Activated CD4-positive, alpha-beta T cell treated with anti-CD3 and anti-CD28 coated beads for 48 hours (primary cell): ENCODE measurements at regions not wholly inside any gene's neighbourhood (a gene's known extent, or its start where the extent isn't known, plus 50 kb on each side); places are given as distances from the start of the nearest gene placed in this dataset.
"Not testable (repeated sequence)": the region's sequence is repeated elsewhere in the genome, so short reads cannot be mapped to it uniquely, and the experiment has no call there.

Source experiments
- DNase-seq: peaks from one replicate; pipeline ENCODE4 v3.0.0-alpha.2; 2020

DNA sequence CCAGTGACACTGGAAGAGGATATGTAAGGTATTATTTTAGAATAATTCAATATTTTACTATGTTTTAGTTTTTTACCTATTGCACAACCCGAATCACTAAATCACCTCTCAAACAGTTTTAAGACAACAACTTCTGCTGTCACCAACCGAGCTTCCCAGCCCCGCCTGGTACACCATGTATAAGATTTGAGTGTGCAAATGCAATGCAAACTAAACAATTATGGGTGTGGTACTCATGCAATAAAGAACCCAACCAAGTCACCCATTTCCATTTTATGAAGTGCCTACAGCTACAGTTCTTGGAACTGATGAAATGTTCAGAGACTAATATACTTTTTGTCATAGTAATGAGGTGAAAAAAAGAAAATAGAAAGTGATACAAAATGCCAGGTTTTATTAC, 256.2 kb downstream of the TAFA4 start:
- DNase-seq = no peak

DNA sequence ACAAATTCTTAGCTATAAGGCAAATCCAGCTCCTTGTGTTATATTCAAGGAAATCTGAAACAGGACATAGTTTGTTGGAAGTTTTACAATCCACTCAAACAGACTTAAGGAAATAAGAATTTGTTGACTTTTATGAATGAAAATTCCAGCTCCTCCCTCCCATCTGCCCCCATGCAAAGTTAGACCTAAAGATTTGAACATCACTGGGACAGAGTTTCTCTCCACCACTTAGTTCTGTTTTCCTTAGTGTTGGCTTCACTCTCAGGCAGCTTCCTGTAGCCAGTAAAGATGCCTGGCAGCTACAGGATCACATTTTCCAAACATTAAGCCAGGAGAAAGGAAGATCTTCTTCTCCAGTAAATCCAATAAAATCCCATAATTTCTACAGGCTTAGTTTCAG, 265.0 kb downstream of the TAFA4 start:
- no peak for DNase-seq

DNA sequence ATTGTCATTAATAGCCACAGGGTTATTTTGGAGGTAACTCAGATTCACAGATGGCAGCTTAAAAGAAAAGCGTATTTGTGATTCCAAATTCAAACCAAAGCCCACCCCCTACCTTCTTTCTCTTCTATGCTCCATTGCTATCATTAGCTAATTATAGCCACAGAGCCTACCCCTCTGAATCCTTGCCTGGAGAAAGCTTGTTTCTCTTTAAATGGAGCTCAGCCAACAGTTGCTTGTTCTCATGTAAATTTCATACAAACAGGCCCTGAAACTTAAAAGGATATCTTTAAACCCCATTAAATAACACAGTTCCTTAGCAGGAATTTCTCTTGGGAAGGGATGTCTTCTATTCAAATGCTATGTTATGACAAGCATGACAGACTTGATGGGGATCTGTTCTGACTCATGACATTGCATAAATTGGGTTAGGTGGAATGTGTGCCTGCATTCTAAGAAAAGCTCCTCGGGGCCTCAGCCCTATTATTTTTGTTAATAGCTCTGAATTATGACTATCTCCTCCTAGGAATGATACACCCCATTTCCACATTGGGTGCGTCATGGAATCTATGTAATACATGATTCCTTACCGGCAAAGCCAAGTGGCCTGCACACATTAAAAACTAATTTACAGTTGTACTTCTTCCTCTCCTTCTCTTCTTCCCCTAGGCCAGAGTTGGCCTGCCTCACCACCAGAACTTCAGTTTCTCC, 265.8 kb downstream of the TAFA4 start:
- DNase-seq = no peak

DNA sequence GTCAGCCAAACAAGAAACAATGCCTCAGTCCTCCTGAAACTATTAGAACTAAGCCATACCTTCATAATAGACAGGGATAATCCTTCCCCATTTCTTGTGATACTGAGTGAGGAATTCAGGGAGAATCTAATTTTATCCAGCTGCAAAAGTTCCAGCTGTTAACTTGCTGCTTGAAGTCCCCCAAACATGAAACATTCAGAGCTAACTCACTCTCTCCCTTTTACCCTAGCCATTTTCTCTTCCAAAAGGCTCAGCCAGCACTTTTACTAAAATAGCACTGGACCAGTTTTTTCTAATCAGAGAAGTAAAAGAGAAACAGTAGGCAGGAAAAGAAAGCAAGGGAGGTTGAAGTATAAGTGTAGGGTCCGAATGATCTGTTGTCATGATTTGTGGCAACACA, 268.1 kb downstream of the TAFA4 start:
- no peak for DNase-seq

DNA sequence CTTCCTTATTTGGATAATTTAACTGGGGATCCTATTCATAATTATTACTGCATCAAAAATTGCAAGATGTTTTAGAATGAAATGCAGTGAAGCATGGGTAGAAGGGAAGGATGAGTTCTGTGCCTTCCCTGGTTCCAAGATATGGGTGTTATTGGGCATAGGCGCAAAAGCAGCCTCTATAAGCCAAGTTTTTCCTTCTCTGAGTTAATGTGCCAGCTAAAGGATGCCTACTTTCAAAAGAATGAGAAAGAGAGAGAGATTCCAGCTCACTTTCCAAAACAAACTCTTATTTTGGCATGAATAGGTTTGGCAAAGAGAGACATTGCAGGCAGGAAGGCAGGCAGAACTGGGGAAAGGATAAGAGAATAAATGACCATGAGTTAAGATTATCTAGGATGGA, 270.2 kb downstream of the TAFA4 start:
- no peak for DNase-seq

DNA sequence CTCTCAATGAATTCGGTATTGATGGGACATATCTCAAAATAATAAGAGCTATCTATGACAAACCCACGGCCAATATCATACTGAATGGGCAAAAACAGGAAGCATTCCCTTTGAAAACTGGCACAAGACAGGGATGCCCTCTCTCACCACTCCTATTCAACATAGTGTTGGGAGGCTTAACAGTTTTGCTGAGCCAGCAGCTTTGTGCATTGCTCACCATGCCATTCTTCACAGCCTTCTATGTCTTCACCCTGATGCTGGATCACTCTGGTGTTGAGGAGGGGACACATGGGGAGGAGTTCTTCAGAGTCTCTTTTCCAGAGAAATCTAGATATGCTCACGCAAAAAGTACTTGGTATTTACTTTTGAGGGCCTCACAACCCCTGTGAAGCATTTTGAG, 281.7 kb downstream of the TAFA4 start:
- DNase-seq = not testable (repeated sequence)

DNA sequence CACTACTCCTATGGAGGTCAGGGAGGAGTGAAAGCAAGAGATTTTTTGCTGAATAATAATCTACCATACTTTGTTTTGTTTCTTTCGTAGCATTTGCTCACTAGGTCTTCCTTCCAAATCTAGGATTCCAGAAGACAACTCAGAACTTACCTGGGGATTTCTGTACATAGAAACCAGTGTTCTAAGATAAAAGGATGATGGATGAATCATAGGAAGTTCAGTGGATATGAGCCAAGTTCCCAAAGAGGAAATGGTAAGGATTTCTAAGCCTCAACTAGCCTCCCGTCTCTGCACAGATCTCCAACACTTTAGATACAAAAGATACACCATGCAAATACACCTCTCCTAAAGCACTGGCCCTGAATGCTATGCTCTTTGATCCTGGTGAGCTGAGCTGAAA, 283.9 kb downstream of the TAFA4 start:
- no peak for DNase-seq

DNA sequence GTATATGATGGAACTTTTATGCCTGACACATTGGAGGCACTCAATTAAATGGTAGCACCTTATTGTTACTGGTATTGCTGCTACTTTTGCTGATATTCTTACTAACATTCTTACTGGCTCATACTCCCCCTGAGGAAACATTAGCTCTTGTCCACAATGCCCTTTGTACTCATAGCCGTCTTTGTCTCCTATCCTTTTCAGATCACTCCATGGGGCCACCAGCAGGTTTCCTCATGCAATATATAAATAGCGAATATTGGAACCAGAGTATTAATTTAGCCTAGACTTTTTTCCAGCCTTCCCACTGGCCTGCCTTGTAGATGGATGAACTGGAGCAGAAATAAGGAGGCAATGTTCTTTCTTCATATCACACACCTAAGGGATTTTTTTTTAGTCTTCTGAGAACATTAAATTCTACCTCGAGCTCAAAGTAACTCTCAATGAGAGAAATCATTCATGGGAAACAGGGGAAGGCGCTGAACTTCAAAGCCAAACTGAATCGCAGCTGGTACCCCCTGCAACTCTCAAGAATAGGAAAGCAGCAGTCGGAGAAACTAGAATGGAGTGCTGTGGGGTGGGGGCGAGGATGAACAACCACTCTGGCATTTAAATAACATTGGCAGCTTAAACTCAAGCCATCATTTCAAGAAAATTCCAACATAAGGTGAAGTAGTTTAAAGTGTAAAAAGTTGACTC, 300.3 kb downstream of the TAFA4 start:
- DNase-seq = no peak

DNA sequence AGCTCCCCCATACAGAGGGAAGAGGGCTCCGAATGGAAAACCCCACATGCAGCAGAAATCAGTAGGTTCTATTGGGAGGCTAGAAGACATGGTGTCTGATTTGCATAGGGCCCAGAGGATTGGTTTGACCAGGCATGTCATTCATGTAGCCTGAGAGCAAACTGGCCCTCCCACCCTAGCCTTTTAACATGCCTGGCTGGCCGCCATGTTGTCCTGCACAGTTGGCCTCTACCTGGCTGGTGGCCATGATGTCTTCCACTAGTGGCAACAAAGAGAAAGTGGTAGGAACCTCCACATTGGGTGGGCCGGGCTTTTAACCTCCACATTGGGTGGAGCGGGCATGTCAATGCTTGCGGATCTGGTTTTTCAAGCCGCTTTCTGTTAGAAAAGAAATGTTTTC, 312.1 kb downstream of the TAFA4 start:
- no peak for DNase-seq

DNA sequence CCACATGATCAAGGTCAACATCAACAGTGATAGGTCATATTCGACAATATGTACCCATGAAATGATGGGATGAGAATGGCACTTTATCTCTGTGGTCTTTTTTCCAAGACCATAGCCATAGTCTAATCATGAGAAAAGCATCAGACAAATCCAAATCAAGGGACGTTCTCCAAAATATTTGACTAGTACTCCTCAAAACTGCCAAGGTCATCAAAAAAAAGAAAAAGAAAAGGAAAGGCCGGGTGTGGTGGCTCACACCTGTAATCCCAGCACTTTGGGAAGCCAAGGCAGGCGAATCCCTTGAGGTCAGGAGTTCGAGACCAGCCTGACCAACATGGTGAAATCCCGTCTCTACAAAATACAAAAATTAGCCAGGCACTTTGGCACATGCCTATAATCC, 318.3 kb downstream of the TAFA4 start:
- DNase-seq = no peak

DNA sequence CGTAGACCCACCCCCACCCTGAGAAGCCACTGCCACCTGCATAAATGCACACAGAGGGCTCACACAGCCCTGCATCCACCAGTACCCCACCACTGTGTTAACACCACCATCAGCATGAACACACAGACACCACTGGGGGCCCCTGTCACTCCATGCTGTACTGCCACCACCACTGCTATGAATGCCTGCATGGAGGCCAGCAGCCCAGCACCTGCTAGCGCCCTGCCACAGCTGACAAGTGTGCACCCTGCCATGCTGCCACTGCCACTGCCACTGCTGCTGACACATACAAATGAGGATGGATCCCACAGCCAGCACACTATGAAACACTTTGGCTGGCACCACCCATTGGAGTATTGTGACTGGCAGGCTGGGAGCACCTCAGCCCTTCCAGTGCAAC, 361.0 kb downstream of the TAFA4 start:
- DNase-seq = no peak

DNA sequence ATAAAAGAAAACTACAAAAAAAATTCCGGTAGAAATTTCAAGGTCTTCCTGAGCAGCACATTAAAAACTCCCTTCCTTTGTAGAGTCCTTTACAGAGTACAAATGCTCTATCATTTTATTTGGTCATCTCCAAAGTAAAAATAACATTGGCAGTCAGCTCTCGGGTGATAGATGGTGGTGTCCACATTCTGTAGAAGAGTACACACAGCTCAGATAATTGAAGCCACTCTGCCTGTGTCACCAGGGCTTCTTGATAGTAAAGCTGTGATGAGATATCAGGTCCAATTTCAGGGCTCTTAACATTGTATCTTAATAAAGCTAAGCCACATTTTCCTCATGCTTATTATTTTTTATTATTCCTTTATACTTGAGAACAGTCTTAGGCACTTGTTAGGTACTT, 371.6 kb downstream of the TAFA4 start:
- no peak for DNase-seq

DNA sequence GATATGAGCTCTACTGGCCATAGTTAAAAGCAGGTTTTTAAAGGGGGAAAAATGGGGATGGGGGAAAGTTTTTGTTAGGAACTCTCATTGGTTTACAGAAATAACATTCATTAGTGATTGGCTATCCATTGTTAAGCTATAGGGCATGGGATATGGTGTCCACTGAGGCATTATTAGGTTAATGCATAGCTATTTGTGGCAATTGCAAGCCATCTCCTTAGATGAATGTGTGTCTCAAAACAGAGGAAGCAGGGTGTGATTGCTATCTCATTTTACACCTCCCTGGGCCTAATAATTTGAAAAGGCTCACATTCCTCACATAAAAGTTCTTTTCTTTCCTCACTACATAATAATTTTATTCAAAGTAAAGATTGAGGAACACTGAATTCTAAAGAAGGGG, 396.6 kb downstream of the TAFA4 start:
- DNase-seq = no peak

DNA sequence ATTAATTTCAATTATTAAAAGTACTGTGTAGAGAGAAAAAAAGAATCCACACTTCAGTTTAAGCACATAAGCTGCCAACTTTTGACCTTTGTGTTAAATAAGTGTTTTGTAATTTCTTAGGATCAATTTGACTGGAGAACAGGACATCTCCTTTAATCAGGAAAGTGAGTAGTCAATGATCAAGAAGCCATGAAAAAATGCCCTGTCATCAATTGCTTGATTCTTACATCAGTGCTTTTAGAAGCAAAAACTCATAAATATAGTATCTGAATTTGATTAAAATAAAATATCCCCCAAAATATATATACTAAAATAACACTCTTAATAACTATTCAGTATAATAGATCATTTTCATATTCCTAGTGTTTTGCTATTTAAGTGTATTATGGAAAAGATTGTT, 409.0 kb downstream of the TAFA4 start:
- DNase-seq = no peak

DNA sequence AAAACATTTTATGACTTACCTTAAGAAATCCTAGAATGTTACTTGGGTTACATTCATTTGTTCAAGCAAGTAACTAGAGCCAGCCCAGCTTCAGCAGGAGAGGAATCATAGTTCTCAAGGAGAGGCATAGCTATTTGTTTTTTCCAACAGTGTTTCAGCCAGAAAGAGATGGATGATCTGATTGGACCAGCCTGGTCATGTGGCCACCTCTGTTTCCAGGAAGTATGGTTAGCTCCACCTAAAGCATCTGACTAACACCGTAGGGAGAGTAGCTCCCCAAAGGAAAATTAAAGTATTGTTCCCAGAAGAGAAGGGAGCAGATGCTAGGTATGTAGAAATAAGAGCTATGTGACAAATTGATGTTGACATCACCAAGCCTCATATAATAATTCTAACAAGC, 417.1 kb downstream of the TAFA4 start:
- no peak for DNase-seq

DNA sequence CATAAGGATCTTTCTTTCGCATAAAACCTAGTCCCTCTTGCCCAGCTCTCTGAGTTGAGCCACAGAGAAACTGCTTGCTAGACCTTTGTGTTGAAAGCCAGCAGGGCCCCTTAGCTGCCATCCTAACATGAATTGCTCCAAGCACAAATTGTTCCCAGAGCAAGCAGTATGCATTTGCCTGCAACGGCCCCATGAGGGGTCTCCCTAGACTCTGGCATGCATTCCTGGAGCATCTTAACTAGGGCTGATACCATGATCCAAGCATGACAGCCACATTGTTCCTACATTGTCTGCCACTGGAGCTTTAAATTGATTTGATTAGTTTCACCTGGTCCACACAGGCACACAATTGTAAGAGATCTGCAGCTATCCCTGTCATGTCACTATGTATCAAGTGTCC, 428.1 kb downstream of the TAFA4 start:
- no peak for DNase-seq

DNA sequence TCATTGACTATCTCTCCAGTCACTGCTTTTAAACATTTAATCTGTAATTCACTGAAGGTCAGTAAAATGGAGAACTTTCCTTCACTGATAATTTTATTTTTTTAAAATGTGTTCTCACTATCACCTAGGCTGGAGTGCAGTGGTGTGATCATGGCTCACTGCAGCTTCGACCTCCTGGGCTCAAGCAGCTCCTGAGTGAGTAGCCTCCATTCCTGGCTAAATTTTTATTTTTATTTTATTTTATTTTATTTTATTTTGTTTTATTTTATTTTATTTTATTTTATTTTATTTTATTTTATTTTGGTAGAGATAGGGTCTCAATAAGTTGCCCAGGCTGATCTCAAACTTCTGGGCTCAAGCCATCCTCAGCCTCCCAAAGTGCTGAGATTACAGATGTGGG, 446.5 kb downstream of the TAFA4 start:
- not testable (repeated sequence) for DNase-seq

DNA sequence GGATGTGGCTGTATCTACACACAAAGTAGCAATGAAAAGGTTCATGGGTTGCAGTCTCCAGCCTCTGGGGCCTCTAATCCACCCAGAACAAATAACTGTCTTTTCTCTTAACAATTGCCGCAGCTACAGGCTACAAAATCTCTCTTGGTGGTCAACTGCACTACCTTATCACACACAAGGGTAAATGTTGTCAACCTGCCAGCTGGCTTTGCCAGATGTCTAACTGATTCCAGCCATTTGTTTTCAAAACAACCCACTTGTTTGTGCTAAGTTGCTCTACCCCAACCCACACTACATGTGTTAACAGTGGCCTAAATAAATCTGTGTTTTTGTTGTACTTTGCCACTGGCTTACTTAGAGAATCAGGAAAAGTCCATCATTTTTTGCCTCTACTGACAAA, 447.3 kb downstream of the TAFA4 start:
- DNase-seq = no peak

DNA sequence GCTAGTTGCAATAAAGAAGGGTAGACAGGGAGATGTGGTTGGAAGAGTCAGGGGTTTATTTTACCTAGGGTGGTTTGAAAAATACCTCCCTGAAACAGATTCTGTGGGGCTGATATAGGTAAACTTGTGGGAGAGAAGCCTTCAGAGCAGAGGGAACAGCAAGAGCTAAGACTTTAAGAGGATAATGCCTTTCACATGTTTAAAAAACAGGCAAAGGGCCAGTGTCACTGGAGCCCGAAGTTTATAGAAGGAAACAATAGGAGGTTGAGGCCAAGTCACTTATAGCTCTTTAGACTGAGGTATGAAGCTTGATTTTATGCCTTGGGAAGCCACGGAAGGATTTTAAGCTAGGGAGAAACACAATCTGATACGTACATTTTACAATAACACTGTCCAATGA, 448.7 kb downstream of the TAFA4 start:
- DNase-seq = no peak

DNA sequence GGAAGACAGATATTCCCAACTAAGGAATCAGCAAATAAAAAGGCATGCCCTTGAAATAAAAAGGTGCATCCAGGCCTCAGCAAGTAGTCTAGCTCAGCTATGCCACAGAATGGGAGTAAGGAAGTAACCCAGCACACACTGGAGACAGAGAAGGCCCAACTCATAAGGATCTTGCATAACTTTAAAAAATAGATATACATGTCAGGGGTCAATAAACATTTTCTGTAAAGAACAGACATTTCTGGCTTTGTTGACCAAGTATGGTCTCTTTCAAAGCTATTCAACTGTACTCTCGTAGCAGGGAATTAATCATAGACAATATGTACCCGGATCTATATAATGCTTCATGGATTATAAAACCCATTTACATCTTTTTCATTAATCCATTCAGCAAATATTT, 449.3 kb downstream of the TAFA4 start:
- no peak for DNase-seq

DNA sequence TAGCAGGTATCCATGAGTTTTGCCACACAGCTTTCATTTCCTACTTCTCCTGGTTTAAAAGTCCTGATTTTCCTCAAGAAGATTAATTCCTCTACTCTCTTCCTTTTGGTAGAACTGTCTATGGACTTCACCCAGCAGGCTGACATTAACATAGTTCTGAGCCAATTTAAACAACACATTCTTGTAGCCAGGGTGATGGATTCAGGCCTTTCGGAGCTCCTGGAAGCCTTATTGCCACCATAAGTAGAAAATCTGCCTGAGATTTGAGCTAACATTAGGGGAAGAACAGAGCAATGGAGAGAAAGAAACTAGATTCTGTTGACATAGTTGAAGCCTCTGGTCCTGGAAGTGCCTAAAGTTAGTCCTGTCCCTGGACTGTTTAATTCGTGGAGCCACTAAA, 449.8 kb downstream of the TAFA4 start:
- no peak for DNase-seq

DNA sequence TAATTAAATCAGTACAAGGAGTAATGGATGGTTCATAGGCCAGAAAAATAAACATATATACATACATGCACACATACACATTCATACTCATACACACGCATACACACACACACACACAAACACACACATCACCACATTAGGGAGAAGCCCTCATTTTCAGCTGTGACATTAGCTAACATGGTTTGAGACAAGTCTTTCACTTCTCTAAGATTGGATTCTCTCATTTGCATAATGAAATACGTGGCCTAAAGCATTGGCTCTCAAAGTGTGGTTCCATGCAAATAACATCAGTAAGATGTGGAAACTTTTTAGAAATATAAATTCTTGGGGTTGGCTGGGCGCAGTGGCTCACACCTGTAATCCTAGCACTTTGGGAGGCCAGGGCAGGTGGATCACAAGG, 452.6 kb downstream of the TAFA4 start:
- DNase-seq = no peak

DNA sequence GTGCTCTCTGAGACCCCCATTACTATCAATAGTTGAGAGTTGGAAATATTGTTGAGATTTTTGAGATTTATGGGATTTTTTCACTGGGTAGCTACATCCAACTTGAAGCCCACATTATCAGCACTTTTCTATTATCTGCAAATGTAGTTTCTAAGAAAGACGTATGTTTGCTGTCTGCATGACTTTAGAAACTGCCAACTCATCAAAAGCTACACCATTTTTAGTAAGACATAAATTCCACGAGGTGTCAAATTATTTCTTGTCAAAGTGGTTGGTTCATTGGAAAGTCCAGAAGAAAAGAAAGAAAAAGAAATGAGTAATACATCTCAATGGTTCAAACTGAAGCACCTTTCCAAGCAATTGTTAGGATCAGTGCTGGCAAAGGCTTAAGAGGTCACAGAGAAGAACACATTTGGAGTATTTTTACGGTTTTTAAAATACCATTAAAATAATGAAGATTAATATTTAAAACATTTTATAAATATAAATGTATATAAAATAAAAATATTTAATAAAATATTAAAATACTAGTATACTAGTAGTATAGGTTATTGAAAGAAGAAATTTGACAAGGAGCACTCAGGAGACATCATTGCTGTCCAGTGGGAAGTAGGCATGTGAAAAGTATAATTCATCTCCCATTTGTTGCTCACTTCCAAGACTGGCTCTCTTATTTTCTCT, 463.5 kb downstream of the TAFA4 start:
- DNase-seq = no peak

DNA sequence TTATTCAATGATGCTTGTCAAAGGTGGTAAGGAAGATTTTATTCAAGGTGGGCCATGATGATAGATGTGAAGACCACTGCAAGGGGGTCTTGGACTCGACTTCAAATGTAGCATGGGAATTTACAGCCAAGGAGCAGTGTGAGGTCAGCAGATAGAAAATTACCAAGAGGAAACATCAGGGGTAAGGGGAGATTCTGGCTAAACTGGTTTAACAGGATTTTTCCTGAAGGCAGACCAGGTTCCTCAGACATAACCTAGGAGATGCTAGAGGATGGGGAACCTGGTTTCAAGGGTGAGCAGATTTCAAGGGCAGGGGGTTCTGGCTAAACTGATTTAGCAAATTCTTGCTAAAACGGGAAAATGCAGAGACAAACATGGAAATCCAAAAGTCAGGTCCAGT, 464.9 kb downstream of the TAFA4 start:
- no peak for DNase-seq

DNA sequence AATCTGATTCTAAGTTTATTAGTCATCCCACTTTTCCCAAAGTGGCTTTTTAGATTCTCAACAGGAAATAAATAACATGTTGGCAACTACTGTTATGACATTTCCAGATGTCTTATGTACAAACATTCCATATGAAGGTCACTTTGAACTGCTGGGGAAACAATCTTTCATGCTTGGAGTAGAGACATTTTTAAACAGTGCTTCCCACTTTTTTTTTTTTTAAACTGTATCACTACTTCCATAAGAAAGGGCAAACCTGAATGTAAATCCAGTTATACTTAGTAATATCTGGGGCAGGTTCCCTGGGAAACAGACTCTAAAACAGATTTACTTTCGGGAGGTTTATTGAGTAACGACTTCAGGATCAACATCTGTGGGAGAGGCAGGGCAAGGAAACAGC, 473.8 kb downstream of the TAFA4 start:
- no peak for DNase-seq
